ENCODE measurements at regions not wholly inside any gene's neighbourhood (a gene's known extent, or its start where the extent isn't known, plus 50 kb on each side); places are given as distances from the start of the nearest gene placed in this dataset.

GRCh38 chr7:125119559-125120115 lies 190.0 kb upstream of the POT1 start:
- no peak for TF ChIP-seq ZFX (IDR thresholded peaks at IDR 0.05; ENCODE audit: borderline replicate concordance)

GRCh38 chr7:125118444-125118843 lies 188.8 kb upstream of the POT1 start:
- H3K27ac ChIP-seq, result no peak overlapping the region
- TF ChIP-seq CTCF (IDR thresholded peaks at IDR 0.05), result no peak
- TF ChIP-seq ZFX (IDR thresholded peaks at IDR 0.05; ENCODE audit: borderline replicate concordance), result no peak

More at GRCh38 chr7:125119559-125120115, 190.0 kb upstream of the POT1 start:
- H3K27ac ChIP-seq, result no peak overlapping the region

GRCh38 chr7:125112850-125113249 lies 183.2 kb upstream of the POT1 start:
- TF ChIP-seq CTCF (IDR thresholded peaks at IDR 0.05), result no peak
- no peak for TF ChIP-seq ZFX (IDR thresholded peaks at IDR 0.05; ENCODE audit: borderline replicate concordance)
- H3K27ac ChIP-seq, result no peak overlapping the region

GRCh38 chr7:125099519-125099918 lies 169.9 kb upstream of the POT1 start:
- TF ChIP-seq CTCF (IDR thresholded peaks at IDR 0.05) (no peak), ZFX (IDR thresholded peaks at IDR 0.05; ENCODE audit: borderline replicate concordance) (no peak)
- no peak overlapping the region for H3K27ac ChIP-seq

- no peak for TF ChIP-seq ZFX (IDR thresholded peaks at IDR 0.05; ENCODE audit: borderline replicate concordance)
- TF ChIP-seq CTCF (IDR thresholded peaks at IDR 0.05), result no peak
- no peak overlapping the region for H3K27ac ChIP-seq
These were observed 168.8 kb upstream of the POT1 start for GRCh38 chr7:125098377-125098970.

GRCh38 chr7:125090596-125090995 lies 161.0 kb upstream of the POT1 start:
- TF ChIP-seq ZFX (IDR thresholded peaks at IDR 0.05; ENCODE audit: borderline replicate concordance), result no peak
- TF ChIP-seq CTCF (IDR thresholded peaks at IDR 0.05), result no peak
- no peak overlapping the region for H3K27ac ChIP-seq

- TF ChIP-seq ZFX (IDR thresholded peaks at IDR 0.05; ENCODE audit: borderline replicate concordance) (no peak), CTCF (IDR thresholded peaks at IDR 0.05) (no peak)
- no peak overlapping the region for H3K27ac ChIP-seq
These were observed 159.5 kb upstream of the POT1 start for GRCh38 chr7:125089171-125089570.

- no peak for TF ChIP-seq ZFX (IDR thresholded peaks at IDR 0.05; ENCODE audit: borderline replicate concordance)
- no peak for TF ChIP-seq CTCF (IDR thresholded peaks at IDR 0.05)
- H3K27ac ChIP-seq, result no peak overlapping the region
These were observed 158.9 kb upstream of the POT1 start for GRCh38 chr7:125088555-125088954.
